ENCODE measurements at regions not wholly inside any gene's neighbourhood (a gene's known extent, or its start where the extent isn't known, plus 50 kb on each side); places are given as distances from the start of the nearest gene placed in this dataset.

DNA sequence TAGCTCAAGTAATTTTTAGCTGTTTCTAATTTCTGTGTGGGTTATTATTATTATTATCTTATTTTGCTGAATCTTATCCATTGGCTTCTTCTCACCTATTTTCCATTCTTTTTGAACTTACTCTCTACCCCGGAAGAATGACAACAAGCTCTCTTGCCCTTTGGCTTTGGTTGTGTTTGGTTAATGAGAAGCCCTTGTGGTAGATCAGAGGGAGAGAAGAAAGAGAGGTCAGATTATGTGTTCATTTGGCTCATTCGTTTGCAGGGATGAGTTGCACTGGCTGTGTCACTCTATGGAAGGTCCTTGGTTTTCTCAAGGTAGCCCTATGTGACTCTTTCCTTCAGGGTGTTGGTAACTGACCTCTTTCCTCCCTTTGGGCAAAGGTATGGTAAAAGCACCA is 391.9 kb downstream of the LMO4 start:
- TF ChIP-seq, protein P1, sequence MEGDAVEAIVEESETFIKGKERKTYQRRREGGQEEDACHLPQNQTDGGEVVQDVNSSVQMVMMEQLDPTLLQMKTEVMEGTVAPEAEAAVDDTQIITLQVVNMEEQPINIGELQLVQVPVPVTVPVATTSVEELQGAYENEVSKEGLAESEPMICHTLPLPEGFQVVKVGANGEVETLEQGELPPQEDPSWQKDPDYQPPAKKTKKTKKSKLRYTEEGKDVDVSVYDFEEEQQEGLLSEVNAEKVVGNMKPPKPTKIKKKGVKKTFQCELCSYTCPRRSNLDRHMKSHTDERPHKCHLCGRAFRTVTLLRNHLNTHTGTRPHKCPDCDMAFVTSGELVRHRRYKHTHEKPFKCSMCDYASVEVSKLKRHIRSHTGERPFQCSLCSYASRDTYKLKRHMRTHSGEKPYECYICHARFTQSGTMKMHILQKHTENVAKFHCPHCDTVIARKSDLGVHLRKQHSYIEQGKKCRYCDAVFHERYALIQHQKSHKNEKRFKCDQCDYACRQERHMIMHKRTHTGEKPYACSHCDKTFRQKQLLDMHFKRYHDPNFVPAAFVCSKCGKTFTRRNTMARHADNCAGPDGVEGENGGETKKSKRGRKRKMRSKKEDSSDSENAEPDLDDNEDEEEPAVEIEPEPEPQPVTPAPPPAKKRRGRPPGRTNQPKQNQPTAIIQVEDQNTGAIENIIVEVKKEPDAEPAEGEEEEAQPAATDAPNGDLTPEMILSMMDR (IDR thresholded peaks at IDR 0.05), result no peak
- TF ChIP-seq POLR2A (IDR thresholded peaks at IDR 0.05), result no peak

All from body of pancreas (tissue), 4 donors.